ENCODE measurements at regions not wholly inside any gene's neighbourhood (a gene's known extent, or its start where the extent isn't known, plus 50 kb on each side); places are given as distances from the start of the nearest gene placed in this dataset.

DNA sequence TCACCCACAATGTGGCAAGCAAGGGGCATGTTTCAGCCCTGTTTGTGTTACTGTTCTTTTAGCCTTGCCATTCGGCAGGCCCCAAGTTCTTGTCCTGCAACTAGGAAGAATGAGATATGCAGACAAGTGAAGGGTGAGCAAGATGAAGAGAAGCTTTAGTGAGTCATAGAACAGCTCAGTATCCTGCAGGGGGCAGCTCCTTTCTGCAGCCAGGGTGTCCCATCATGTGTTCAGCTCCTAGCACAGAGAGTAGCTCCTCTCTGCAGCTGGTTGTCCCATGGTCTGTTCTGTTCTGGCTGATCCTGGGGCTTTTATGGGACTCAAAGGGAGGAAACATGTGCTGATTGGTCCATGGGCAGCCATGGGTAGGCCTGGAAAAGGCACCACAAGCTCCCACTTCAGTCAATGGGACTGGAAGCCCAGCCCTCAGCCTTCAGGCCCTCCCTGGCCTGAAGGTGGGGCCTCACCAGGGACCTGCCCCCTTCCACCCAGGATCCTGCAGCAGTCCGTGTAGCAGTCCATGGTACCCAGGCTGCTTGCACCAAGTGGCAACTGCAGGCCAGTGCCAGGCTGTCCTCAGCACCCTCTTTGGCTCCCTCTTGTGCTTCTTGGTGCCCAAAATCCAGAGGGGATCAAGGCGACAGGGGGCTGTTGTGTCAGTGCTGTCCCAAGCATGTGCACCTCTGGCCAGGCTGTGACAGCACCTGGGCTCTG is 326.4 kb downstream of the NR4A2 start:
- Histone ChIP-seq H3K9ac (ENCODE audit: low read length) (no peak overlapping the region), H3K4me3 (ENCODE audit: insufficient read depth, low read depth, low read length) (no peak overlapping the region), H3K9me3 (ENCODE audit: insufficient read depth, low read depth, low read length) (no peaks in the 10 kb centered on the region), H3K36me3 (ENCODE audit: insufficient read depth, low read length) (no peaks in the 10 kb centered on the region), H3K27me3 (ENCODE audit: insufficient read depth, low read length) (no peaks in the 10 kb centered on the region), H2AFZ (ENCODE audit: low read depth, low read length) (no peak overlapping the region), H3K4me1 (ENCODE audit: insufficient read depth, low read length) (no peaks in the 10 kb centered on the region), H3K79me2 (ENCODE audit: insufficient read depth, low read length) (no peaks in the 10 kb centered on the region), H3K4me2 (ENCODE audit: low read length) (no peak overlapping the region), H4K20me1 (ENCODE audit: insufficient read depth, low read length) (no peaks in the 10 kb centered on the region), H3K27ac (ENCODE audit: low read depth, low read length) (no peak overlapping the region)
- H3K4me3 Mint-ChIP-seq (ENCODE audit: unreplicated experiment) = no peak overlapping the region
- DNase-seq (ENCODE audit: low read depth) (no peak), FAIRE-seq (no peak)
- no peaks in the 10 kb centered on the region for H3K27me3 Mint-ChIP-seq (ENCODE audit: low read depth, unreplicated experiment)
- peaks cover 4% of the 10 kb centered on the region for H3K4me1 Mint-ChIP-seq (ENCODE audit: low read depth, unreplicated experiment)
- TF ChIP-seq, protein P1, sequence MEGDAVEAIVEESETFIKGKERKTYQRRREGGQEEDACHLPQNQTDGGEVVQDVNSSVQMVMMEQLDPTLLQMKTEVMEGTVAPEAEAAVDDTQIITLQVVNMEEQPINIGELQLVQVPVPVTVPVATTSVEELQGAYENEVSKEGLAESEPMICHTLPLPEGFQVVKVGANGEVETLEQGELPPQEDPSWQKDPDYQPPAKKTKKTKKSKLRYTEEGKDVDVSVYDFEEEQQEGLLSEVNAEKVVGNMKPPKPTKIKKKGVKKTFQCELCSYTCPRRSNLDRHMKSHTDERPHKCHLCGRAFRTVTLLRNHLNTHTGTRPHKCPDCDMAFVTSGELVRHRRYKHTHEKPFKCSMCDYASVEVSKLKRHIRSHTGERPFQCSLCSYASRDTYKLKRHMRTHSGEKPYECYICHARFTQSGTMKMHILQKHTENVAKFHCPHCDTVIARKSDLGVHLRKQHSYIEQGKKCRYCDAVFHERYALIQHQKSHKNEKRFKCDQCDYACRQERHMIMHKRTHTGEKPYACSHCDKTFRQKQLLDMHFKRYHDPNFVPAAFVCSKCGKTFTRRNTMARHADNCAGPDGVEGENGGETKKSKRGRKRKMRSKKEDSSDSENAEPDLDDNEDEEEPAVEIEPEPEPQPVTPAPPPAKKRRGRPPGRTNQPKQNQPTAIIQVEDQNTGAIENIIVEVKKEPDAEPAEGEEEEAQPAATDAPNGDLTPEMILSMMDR (IDR thresholded peaks at IDR 0.05; ENCODE audit: insufficient read depth, low read depth, low read length) = no peak
- no peak for TF ChIP-seq EZH2 (IDR thresholded peaks at IDR 0.05; ENCODE audit: insufficient read depth, low read length)
- no peak overlapping the region for H3K27ac Mint-ChIP-seq (ENCODE audit: unreplicated experiment)
- peaks cover 2% of the 10 kb centered on the region for H3K9me3 Mint-ChIP-seq (ENCODE audit: unreplicated experiment)
- H3K36me3 Mint-ChIP-seq (ENCODE audit: low read depth, unreplicated experiment) = no peaks in the 10 kb centered on the region

DNA sequence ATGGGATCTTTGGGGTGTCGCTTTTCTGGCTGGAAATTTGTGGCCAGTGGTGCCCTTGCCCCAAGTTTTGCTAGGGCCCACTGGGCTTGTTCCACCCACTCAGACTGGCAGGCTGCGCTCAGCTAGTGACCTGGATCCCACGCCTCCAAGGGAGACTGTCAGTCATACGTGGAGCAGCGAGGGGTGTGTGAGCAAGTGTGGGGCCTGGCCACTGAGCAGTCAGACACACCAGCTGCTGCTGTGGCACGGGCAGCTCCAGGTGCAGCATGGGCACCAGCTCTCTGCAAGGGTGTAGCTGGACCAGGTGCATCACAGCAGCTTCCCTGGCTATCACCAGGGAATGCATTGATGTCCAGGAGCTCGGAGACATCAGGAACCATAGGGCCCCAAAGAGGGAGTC is 327.0 kb downstream of the NR4A2 start:
- TF ChIP-seq EZH2 (IDR thresholded peaks at IDR 0.05; ENCODE audit: insufficient read depth, low read length) = no peak
- TF ChIP-seq, protein P1 (IDR thresholded peaks at IDR 0.05; ENCODE audit: insufficient read depth, low read depth, low read length) = no peak
- peaks cover 4% of the 10 kb centered on the region for H3K4me1 Mint-ChIP-seq (ENCODE audit: low read depth, unreplicated experiment)

DNA sequence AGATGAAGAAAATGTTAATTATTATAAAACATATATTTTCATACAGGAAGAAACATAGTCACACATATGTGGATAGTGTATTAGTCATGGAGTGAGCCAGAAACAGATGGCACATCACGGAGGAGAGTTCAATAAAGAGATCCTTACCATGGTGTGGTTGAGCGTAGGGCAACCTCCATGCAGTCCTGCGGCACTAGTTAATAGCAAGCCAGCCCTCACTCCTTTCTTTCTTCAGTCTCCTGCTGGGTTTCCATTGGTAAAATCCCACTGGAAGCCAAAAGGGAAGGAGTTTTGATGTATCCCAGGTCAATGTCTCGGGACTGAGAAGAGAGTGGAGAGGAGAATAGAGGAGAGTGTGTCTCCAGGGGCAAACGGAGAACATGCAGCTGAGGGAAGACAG is 328.1 kb downstream of the NR4A2 start:
- Mint-ChIP-seq H3K4me1 (ENCODE audit: low read depth, unreplicated experiment) (no peaks in the 10 kb centered on the region), H3K36me3 (ENCODE audit: low read depth, unreplicated experiment) (no peaks in the 10 kb centered on the region), H3K9me3 (ENCODE audit: unreplicated experiment) (peaks cover 2% of the 10 kb centered on the region), H3K27ac (ENCODE audit: unreplicated experiment) (no peak overlapping the region), H3K4me3 (ENCODE audit: unreplicated experiment) (no peak overlapping the region), H3K27me3 (ENCODE audit: low read depth, unreplicated experiment) (no peaks in the 10 kb centered on the region)
- Histone ChIP-seq H3K27me3 (ENCODE audit: insufficient read depth, low read length) (no peaks in the 10 kb centered on the region), H3K36me3 (ENCODE audit: insufficient read depth, low read length) (no peaks in the 10 kb centered on the region), H3K9me3 (ENCODE audit: insufficient read depth, low read depth, low read length) (no peaks in the 10 kb centered on the region), H3K9ac (ENCODE audit: low read length) (no peak overlapping the region), H3K4me3 (ENCODE audit: insufficient read depth, low read depth, low read length) (no peak overlapping the region), H3K79me2 (ENCODE audit: insufficient read depth, low read length) (no peaks in the 10 kb centered on the region), H3K27ac (ENCODE audit: low read depth, low read length) (no peak overlapping the region), H3K4me1 (ENCODE audit: insufficient read depth, low read length) (no peaks in the 10 kb centered on the region), H3K4me2 (ENCODE audit: low read length) (no peak overlapping the region), H4K20me1 (ENCODE audit: insufficient read depth, low read length) (no peaks in the 10 kb centered on the region), H2AFZ (ENCODE audit: low read depth, low read length) (no peak overlapping the region)
- TF ChIP-seq EZH2 (IDR thresholded peaks at IDR 0.05; ENCODE audit: insufficient read depth, low read length) = no peak
- TF ChIP-seq, protein P1 (IDR thresholded peaks at IDR 0.05; ENCODE audit: insufficient read depth, low read depth, low read length) = no peak
- no peak for FAIRE-seq
- DNase-seq (ENCODE audit: low read depth) = no peak

More for the DNA sequence above, 327.0 kb downstream of the NR4A2 start:
- peaks cover 2% of the 10 kb centered on the region for H3K9me3 Mint-ChIP-seq (ENCODE audit: unreplicated experiment)
- H3K27ac Mint-ChIP-seq (ENCODE audit: unreplicated experiment) = no peak overlapping the region
- Histone ChIP-seq H3K27me3 (ENCODE audit: insufficient read depth, low read length) (no peaks in the 10 kb centered on the region), H3K9ac (ENCODE audit: low read length) (no peak overlapping the region), H4K20me1 (ENCODE audit: insufficient read depth, low read length) (no peaks in the 10 kb centered on the region), H3K36me3 (ENCODE audit: insufficient read depth, low read length) (no peaks in the 10 kb centered on the region), H3K4me1 (ENCODE audit: insufficient read depth, low read length) (no peaks in the 10 kb centered on the region), H3K27ac (ENCODE audit: low read depth, low read length) (no peak overlapping the region), H3K4me3 (ENCODE audit: insufficient read depth, low read depth, low read length) (no peak overlapping the region), H3K4me2 (ENCODE audit: low read length) (no peak overlapping the region), H3K9me3 (ENCODE audit: insufficient read depth, low read depth, low read length) (no peaks in the 10 kb centered on the region), H3K79me2 (ENCODE audit: insufficient read depth, low read length) (no peaks in the 10 kb centered on the region), H2AFZ (ENCODE audit: low read depth, low read length) (no peak overlapping the region)
- no peak overlapping the region for H3K4me3 Mint-ChIP-seq (ENCODE audit: unreplicated experiment)
- no peak for DNase-seq (ENCODE audit: low read depth)
- H3K27me3 Mint-ChIP-seq (ENCODE audit: low read depth, unreplicated experiment) = no peaks in the 10 kb centered on the region
- H3K36me3 Mint-ChIP-seq (ENCODE audit: low read depth, unreplicated experiment) = no peaks in the 10 kb centered on the region
- FAIRE-seq = no peak

All from astrocyte (in vitro differentiated cells and primary cell).